ENCODE measurements at regions not wholly inside any gene's neighbourhood (a gene's known extent, or its start where the extent isn't known, plus 50 kb on each side); places are given as distances from the start of the nearest gene placed in this dataset.
"Not testable (repeated sequence)": the region's sequence is repeated elsewhere in the genome, so short reads cannot be mapped to it uniquely, and the experiment has no call there.

DNA sequence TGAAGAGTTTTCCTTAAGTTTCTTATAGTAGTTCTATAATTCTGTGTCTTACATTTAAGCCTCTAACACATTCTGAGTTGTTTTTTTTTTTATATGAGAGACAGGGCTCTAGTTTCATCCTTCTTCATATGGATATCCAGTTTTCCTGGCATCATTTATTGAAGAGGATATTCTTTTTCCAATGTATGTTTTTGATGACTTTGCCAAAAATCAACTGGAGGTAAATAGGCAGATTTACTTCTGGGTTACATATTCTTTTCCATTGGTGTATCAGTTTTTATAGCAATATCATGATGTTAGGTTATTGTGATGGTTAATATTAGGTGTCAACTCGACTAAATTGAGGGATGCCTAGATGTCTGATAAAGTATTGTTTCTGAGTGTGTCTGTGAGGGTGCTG, 650.7 kb upstream of the GRID2 start:
- DNase-seq = no peak

DNA sequence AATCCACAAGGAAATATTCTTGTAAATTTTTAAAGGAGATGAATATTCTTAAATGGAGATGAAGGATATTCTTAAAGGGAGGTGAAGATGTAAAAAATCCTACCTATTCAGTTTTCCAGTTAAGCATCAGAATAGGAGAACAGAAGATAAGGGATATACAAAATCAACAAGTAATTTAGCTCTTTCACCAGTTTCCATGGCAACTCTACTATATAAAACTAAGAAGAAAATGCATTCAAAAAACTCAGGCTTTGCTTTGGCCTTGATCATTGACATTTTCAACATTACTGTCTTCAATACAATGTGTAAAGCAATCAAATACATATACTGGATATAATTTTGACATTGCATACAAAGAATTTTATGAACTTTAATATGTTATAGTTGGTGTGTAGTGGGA, 622.7 kb upstream of the GRID2 start:
- no peak for DNase-seq

DNA sequence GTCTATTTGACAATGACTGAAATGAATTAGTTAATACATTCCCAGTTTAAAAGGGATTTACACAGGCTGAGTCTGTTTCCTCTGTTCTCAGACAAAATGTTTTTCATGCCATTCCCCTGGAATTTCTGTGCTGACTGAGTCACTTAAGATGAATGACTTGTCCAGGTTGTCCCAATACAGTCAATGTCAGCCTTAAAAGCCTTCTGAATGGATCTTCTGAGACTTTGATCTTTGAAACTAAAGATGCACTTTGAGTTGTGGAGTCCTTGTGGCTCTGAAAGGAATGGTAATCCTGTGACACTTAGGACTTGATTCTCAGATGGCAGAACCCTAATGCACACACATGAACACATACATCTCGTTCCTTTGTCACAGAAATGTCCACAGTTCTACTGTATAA, 622.2 kb upstream of the GRID2 start:
- DNase-seq = no peak

DNA sequence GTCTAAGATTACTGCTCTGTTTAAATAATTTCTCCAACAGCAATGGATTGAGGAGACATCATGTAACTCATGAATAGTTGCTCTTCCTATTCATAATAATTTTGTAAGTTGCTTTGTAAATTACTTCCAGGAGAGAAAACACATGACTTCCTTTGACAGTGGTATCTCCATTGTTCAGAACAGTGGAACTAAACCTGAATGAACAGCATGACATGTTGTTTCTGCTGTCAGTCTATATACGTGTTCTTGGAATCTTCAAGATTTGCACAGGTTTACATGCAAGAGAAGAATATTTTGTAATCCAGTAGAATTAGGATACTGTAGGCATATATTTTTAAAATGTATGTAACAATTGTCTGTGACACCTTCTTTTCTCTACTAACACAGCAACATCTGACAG, 618.8 kb upstream of the GRID2 start:
- no peak for DNase-seq

DNA sequence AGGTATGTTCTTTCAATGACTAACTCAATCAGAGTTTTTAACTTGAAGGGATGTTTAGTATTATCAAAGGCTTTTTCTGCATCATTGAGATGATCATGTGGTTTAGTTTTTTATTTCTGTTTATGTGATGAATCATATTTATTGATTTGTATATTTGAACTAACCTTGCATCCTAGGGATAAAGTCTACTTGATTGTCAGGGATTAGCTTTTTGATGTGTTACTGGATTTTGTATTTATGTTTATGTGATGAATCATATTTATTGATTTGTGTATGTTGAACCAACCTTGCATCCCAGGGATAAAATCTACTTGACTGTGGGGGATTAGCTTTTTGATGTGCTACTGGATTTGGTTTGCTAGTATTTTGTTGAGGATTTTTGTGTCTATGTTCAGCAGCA, 615.4 kb upstream of the GRID2 start:
- no peak for DNase-seq

DNA sequence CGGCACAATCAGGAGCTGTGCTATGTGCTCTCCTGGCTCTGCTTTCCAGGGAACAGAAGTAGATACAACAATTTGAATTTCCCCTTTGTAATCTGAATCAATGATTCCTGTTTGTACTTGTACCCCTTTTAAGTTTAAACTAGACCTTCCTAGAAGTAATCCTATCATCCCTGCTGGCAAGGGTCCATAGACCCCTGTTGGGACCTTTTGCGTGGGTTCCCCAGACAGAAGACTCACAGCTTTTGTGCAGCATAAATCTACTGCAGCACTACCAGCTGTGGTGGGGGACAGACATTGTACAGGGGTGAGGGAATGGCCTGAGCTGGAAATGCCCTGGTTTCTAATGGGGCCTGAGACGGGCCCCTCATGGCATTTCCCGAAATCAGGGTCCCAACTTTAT, 604.1 kb upstream of the GRID2 start:
- DNase-seq = not testable (repeated sequence)

DNA sequence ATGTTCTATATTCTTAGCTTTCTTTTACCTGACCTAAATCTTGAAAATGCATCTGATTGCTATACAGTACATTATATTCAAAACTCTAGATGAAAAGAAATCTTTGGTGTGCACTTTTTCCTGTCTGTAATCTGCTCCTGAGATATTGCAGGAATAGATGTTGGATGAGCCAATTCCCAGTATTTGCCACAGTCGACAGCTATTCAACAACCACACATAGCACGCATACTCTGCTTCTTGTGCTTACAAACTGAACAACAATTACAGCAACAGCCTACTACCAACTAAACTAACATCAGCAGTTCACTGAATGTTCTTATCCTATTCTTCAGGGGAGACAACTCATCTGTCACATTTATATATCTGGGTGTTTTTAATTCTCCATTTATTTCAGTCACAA, 573.9 kb upstream of the GRID2 start:
- DNase-seq = no peak

DNA sequence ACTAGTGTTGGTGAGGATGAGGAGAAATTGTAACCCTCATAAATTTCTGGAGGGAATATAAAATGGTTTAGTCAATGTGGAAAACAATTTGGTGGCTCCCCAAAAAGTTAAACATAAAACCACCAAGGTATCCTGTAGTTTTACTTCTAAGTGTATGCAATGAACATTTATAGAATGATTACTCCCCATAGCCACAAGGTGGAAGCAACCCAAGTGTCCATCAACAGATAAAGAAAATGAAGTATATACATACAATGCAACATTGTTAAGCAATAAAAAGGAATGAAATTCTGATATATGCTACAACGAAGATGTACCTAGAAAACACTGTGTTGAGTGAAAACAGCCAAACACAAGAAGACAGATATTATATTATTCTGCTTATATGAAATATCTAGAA, 569.1 kb upstream of the GRID2 start:
- peak in 1 of 3 experiments; percentile 33 for DNase-seq

DNA sequence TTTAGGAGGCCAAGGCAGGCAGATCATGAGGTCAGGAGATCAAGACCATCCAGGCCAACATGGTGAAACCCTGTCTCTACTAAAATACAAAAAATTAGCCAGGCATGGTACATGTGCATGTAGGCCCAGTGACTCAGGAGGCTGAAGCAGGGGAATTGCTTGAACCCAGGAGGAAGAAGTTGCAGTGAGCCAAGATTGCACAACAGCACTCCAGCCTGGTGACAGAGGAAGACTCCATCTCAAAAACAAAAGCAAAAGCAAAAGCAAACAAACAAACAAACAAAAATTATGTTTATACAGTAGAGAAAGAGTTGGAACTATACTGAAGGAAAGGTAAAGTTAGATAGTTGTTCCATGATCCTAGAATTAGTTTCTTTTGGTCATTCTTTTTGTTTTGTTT, 564.9 kb upstream of the GRID2 start:
- DNase-seq = not testable (repeated sequence)

DNA sequence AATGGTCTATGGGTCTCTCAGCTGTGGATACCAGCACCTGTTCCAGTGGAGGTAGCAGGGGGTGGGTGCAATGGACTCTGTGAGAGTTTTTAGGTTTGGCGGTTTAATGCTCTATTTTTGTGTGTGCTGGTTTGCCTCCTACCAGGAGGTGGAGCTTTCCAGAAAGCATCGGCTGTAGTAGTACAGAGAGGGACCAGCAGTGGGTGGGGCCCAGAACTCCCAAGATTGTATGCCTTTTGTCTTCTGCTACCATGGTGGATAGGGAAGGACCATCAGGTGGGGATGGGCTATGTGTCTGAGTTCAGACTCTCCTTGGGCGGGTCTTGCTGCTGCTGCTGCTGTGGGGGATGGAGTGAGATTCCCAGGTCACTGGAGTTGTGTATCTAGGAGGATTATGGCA, 557.2 kb upstream of the GRID2 start:
- DNase-seq = no peak

DNA sequence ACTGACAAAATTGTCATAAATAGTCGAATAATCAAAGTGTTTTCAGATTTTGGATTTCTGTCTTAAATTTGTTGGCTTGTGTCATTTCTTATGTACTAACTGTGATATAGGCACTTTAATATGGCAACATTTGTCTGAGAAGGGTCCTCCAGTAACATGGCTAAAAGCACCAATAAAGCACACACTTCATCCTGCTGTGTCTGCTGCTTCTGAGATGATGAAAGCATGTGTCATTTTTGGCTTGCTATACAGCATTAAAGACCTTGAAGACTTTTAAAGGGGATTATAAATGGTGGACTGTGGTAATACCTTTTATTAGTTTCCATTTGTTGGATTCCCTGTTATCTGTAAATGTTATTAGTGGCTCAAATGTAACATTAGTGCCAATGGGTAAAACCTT, 551.8 kb upstream of the GRID2 start:
- no peak for DNase-seq

DNA sequence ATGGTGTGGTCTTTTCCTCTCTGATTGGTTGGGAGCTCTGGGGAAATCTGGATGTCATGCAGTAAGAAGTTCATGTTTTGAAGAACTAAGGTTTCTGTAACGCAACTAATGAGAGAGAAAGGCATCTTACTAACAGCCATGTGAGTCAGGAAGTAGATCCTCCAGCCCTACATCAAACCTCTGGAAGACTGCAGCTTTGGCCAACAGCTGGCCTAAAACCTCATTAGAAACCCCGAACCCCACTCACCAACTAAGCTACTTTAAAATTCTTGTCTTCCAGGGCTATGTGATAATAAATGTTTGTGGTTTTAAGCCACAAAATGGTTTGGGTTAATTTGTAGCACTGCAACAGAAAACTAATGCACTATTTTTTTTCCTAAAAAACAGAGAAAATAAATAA, 549.0 kb upstream of the GRID2 start:
- DNase-seq = no peak

DNA sequence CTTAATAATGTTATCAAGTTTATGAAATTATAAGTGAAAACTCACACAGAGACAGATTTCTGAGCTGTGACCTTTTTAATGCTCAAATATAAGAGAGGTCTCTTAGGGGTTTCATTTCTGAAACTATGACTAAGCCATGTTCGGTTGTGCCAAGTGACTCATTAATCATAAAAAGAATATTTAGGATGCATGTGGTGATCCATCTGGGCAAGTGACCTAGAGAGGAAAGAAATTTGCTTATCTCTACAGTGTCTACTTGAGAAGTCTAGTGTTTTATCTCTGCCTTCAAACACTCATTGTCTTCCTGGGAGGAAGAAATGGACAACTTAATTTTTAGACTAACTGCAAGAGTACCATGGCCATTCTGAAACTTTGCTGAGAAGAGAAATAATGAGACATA, 545.3 kb upstream of the GRID2 start:
- DNase-seq = no peak

DNA sequence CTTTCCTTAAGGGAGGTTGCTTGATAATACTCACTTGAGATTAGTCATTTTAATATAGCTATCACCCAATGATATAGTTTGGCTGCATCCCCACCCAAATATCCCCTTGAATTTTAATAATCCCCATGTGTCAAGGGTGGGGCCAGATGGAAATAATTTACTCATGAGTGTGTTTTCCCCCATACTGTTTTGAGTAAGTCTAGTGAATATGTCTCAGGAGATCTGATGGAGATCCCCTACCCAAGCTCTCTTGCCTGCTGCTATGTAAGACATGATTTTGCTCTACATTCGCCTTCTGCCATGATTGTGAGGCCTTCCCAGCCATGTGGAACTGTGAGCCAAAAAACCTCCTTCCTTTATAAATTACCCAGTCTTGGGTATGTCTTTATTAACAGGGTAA, 539.7 kb upstream of the GRID2 start:
- DNase-seq = no peak

DNA sequence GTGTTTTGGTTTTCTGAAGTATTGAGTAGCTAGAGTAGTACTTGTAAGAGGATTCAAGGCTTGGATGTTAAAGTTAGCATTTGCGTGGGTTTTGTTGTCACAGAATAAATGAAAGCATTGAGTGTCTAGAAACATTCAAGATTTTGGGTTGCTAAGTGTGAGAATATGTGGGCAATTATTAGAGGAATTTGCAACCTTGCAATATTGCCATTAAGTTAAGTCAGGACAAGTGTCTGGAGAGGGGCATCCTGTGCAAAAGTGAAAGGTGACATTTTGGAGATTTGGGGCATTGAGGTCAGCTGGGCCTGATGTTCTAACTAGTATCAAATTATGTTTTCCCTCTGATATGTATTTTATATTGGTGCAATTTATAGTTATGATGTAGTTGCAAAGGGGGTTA, 533.9 kb upstream of the GRID2 start:
- DNase-seq = no peak

DNA sequence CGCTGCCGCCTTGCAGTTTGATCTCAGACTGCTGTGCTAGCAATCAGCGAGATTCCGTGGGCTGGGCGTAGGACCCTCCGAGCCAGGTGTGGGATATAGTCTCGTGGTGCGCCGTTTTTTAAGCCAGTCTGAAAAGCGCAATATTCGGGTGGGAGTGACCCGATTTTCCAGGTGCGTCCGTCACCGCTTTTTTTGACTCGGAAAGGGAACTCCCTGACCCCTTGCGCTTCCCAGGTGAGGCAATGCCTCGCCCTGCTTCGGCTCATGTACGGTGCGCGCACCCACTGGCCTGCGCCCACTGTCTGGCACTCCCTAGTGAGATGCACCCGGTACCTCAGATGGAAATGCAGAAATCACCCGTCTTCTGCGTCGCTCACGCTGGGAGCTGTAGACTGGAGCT, 512.1 kb upstream of the GRID2 start:
- DNase-seq = peak; percentile 47 to 65 (median 64)

DNA sequence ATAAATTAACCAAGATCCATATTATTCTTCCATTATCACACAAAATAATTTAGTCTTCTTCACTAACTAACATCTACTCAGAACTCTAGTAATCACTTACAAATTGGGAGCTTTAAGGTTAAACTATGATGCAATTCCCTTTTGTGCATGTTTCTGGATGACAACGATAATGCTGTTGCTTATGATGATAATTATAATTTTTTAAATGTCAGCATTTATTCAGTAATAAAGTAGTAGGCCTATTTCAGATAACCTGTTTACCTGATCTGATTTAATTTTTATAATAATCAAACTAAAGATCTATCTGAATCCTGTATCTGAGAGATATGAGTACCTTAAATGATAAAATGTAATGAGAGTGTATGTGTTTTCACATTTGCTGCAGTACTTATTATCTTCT, 507.8 kb upstream of the GRID2 start:
- DNase-seq = no peak

DNA sequence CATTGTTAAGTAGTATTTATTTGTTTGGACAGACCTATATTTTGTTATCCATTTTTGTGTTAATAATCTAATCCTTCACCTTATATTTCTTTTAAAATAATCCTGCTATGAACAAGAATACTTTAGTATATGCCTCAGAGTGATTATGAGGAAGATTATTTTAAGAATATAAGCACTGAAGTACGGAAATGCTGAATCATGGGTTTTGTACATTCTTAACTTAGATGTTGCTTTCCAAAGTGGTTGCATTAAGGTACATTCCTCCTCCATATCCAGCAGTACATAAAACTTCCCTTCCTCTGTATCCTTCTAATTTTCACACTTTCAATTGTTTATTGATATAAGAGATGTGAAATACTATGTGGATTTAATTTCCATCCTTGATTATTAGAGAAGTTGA, 491.4 kb upstream of the GRID2 start:
- DNase-seq = no peak

DNA sequence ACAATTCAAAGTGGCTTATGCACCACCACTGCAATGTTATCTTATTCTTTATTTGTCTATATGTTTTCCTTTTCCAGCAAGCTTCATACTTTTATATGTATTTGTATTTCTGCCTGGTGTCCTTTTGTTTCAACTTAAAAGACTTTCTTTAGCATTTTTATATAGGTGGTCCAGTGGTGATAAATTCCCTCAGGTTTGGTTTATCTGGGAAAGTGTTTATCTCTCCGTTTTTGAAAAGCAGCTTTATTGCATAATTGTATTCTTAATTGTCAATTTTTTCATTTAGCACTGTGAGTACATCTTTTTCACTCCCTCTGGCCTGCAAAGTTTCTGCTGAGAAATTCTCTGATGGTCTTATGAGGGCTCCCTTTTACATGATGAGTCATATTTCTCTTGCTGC, 479.0 kb upstream of the GRID2 start:
- DNase-seq = peak in 1 of 3 experiments; percentile 7

DNA sequence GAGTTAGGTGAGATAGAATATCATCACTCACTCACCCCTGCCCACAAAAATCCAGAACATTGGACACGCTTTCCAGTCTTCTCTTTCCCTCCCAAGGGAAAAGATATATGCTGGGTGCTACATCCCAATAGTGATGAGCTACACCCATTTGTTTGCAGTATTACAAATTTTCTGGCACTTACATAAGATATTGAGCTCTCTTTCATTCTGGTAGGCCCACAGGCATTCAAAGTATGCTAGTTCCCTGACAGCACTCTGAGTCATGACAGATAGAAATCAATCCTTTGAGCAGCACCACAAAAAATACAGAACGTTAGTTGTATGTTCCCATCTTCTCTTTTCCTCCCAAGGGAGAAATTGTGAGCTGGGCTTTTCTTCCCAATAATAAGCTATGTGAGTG, 477.6 kb upstream of the GRID2 start:
- no peak for DNase-seq

DNA sequence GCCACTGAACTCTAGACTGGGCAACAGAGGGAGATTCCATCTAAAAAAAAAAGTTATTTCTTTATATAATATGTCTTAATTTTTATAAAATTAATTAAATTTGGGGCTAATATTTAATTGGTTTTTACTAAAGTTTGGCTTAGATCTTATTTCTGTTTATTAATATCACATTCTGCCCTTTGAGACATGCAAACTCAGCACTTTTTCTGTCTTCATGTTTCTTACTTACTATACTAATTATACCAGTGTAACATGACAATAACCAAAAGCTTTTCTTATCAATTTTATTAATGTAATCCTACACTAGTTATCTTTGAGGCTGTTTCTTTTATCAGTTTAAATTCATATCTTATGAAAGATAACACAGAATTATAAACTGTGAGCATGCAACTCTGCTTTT, 475.9 kb upstream of the GRID2 start:
- DNase-seq = no peak

DNA sequence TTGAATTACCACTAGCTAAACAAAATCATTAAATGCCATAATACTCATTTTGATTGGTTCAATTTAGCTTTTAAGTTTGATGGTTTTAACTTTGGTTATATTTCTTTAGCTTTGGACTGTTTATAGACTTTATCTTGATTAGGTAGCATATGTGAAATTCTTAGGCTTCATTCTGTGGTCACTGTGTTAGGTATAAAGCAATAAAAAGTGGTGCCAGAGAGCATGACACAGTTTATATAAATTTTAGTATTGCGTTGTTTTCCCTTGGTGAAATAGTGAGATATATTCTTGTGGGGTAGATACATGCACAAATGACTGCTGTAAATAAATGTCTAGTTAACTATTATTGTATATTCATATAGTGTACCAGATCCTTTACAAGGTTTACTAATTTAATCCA, 474.2 kb upstream of the GRID2 start:
- DNase-seq = no peak

DNA sequence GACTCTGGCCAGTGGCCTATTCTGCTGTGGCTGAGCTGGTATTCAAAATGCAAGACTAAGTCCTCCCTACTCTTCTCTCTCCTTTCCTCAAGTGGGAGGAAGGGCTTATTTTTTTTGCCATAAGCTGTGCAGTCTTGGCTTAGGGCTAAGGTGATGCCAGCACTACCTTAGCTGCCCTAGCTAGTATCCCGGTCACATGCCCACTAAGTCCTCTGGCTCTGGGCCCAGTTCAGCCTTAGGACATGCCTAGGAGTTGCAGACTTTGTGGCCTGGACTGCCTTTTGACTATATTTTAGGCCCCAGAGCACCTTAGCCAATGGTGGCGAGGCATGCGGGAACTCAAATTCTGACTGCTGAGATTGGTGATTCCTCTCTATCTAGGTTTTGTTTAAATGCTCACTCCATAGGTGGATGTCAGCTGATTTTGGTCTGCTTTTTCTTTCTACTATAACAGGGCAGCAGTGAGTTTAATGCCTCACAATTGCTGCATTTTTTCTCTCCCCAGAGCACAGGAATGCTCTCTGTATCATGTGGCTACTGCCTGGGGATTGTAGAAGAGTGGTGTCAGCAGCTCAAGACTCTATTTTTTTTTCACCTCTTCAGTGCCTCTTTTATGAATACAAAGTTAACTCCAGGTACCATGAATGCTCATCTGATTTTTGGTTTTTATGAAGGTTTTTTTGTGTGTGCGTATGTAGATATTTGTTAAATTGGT, 472.9 kb upstream of the GRID2 start:
- DNase-seq = no peak

DNA sequence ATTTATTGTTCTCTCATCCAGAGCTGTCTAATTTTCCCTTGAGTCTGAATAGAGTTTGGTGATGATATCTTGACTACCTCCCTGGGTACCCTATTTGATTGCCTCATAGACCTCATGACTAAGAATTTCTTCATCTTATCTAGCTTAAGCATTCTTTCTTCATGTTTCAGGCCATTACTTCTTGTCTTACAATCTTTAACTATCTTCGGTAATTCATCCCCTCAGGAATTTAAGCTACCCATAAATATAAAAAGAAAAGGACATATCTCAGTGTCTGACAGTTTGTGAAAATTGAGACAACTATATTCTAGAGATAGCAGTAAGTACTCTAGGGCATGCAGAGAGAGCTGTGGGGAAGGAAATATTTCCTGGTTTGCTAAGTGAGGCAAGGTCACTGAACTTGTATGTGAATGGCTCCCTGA, 466.1 kb upstream of the GRID2 start:
- DNase-seq = no peak

DNA sequence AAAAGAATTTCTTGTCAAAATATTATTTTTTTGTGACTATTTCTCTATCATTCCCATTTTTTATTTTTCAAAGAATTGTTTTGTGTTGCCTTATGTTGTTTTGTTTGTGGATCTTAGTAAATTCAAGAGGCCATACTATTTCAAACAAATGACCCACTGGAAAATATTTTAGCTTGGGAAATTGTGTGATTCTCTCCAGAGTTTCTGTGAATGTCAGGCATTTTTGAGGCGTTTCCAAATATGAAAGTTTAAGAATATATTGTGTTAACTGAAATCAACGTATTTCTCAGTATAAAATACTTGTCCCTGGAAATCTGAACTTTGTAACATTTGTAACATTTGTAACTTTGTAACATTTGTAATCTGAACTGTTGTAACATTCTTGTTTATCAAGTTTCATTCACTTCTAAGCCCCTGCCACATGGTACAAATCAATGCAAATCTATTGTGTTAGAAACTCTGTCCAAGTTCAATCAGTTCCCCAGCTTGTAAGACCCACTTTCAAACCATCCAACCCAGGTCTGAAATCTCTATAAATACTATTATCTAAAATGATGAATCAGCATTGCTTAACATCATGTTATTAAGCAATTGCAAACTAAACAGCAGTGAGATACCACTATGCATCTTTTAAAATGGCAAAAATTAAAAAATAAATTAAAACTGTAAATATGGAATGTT, 465.4 kb upstream of the GRID2 start:
- DNase-seq = no peak
